GM12892 (cell line): ENCODE measurements at regions not wholly inside any gene's neighbourhood (a gene's known extent, or its start where the extent isn't known, plus 50 kb on each side); places are given as distances from the start of the nearest gene placed in this dataset.

Experiments used
- POLR2A ChIP-seq: IDR thresholded peaks from 2 replicates; pipeline ENCODE4 v1.6.1; 2011; ENCODE audit warnings: low read depth, low read length, control low read depth
- POLR2AphosphoS5 ChIP-seq: IDR thresholded peaks from 2 replicates; pipeline ENCODE4 v1.6.1; 2011; ENCODE audit warnings: low read depth, low read length, control low read depth
- TAF1 ChIP-seq: IDR thresholded peaks from 2 replicates; pipeline ENCODE4 v1.6.1; 2011; ENCODE audit warnings: low read depth, mild to moderate bottlenecking, control low read depth, low read length, borderline replicate concordance

- TF ChIP-seq POLR2AphosphoS5 (no peak), TAF1 (no peak), POLR2A (no peak)
These were observed 133.6 kb upstream of the NOX3 start for GRCh38 chr6:155589190-155589589.
